ENCODE measurements at regions not wholly inside any gene's neighbourhood (a gene's known extent, or its start where the extent isn't known, plus 50 kb on each side); places are given as distances from the start of the nearest gene placed in this dataset.
A peak's percentile ranks its signal among the peaks of the same experiment; 100 is the strongest.

- H2BK5ac ChIP-seq (ENCODE audit: low read depth, low read length, poor library complexity, severe bottlenecking) = no peak overlapping the region
- intact Hi-C loops (cut with micrococcal nuclease) (no loop called here), in situ Hi-C loops (cut with MboI; ENCODE audit: low sequenced_read_pairs) (no loop called here), dilution Hi-C loops (cut with HindIII; ENCODE audit: low sequenced_read_pairs, unreplicated experiment) (no loop called here)
- no peak overlapping the region for H2BK15ac ChIP-seq (ENCODE audit: low read depth, low read length)
- no TSS peak for BruUV-seq (replicated peaks)
- no peak overlapping the region for H4K91ac ChIP-seq (ENCODE audit: insufficient read depth, low read depth, low read length)
- H3K9me3 ChIP-seq (ENCODE audit: control insufficient read depth, insufficient read depth, low read length) = no peaks in the 10 kb centered on the region
- no peaks in the 10 kb centered on the region for H4K20me1 ChIP-seq (ENCODE audit: insufficient read depth, low read length)
- H2BK120ac ChIP-seq (ENCODE audit: low read depth, low read length) = no peak overlapping the region
- no peak overlapping the region for H3K27ac ChIP-seq (ENCODE audit: insufficient read depth, low read length)
- H4K5ac ChIP-seq (ENCODE audit: low read depth, low read length) = no peak overlapping the region
- no peaks in the 10 kb centered on the region for H3K9me1 ChIP-seq (ENCODE audit: insufficient read depth, low read length)
- no peak overlapping the region for H2AK9ac ChIP-seq (replicated peaks; ENCODE audit: low read depth, low read length, poor library complexity)
- H2BK20ac ChIP-seq (ENCODE audit: low read depth, low read length) = no peak overlapping the region
- no peak overlapping the region for H2AK5ac ChIP-seq (ENCODE audit: low read depth, low read length)
- H3K79me1 ChIP-seq (ENCODE audit: low read depth in 1 of 2, low read length in 2 of 2) = no peaks in the 10 kb centered on the region
- TF ChIP-seq CEBPB (IDR thresholded peaks at IDR 0.05; ENCODE audit: low read depth, low read length) = no peak
- no peak overlapping the region for H3K4ac ChIP-seq (ENCODE audit: low read depth, low read length)
- CTCF ChIA-PET = no interaction called here
- no peak overlapping the region for H2AFZ ChIP-seq (replicated peaks; ENCODE audit: low read length, poor library complexity)
- DNase-seq (peak; percentile 4), ATAC-seq (ENCODE audit: low read depth) (no peak)
- no peak overlapping the region for H3K56ac ChIP-seq (ENCODE audit: extremely low read depth, insufficient read depth, low read length)
- H4K8ac ChIP-seq (ENCODE audit: low read depth in 2 of 2, low read length in 2 of 2) = no peak overlapping the region
- no peaks in the 10 kb centered on the region for H3K36me3 ChIP-seq (ENCODE audit: control insufficient read depth, insufficient read depth, low read length)
- H3K4me2 ChIP-seq (ENCODE audit: low read depth, low read length) = no peak overlapping the region
- no peak overlapping the region for H3K14ac ChIP-seq (replicated peaks; ENCODE audit: low read depth, low read length)
- H3K9ac ChIP-seq (ENCODE audit: low read depth, low read length) = no peak overlapping the region
- POLR2A ChIA-PET (ENCODE audit: unreplicated experiment) = no interaction called here
- no peak overlapping the region for H3K4me3 ChIP-seq (ENCODE audit: insufficient read depth, low read depth, low read length)
- no peak overlapping the region for H3K18ac ChIP-seq (ENCODE audit: low read depth, low read length)
- peaks cover 19% of the 10 kb centered on the region for H3K27me3 ChIP-seq (ENCODE audit: control insufficient read depth, insufficient read depth, low read length)
- no CpG with 5 or more reads among the region's 4 CpGs for WGBS, 2 experiments (ENCODE audit: extremely low coverage in 2 of 2, insufficient read length in 1 of 2)
- H3K23ac ChIP-seq (ENCODE audit: low read depth, low read length) = no peak overlapping the region
- no peaks in the 10 kb centered on the region; the same call in 1 of the 2 replicates for H3K4me1 ChIP-seq (ENCODE audit: control insufficient read depth, insufficient read depth, low read length)
Observed at GRCh38 chr10:93149761-93150160, 76.1 kb downstream of the CYP26A1 start.

Measured in IMR-90 (cell line).